Esophagus muscularis mucosa (tissue), 4 donors: ENCODE measurements at regions not wholly inside any gene's neighbourhood (a gene's known extent, or its start where the extent isn't known, plus 50 kb on each side); places are given as distances from the start of the nearest gene placed in this dataset.

Source experiments
- EP300 ChIP-seq: sonication (generic); formaldehyde crosslinking; IDR thresholded peaks from one replicate; pipeline ENCODE4 v1.6.1; 2017; ENCODE audit warnings: antibody characterized with exemption
- POLR2A ChIP-seq: fragments of 450-650 bp; IDR thresholded peaks from one replicate; pipeline ENCODE4 v1.6.1; 2017; ENCODE audit warnings: antibody characterized with exemption, moderate library complexity, mild to moderate bottlenecking, low read depth
- POLR2AphosphoS5 ChIP-seq, 2 donors: sonication (generic); formaldehyde crosslinking; IDR thresholded peaks; one replicate each; pipeline ENCODE4 v1.6.1; 2017; ENCODE audit warnings: antibody characterized with exemption in 2 of 2
- TF ChIP-seq, protein P1 (sequence below), 3 experiments: fragments of 200-600 bp in 2 of 3; fragments of 450-650 bp in 1 of 3; sonication (generic) in 2 of 3; IDR thresholded peaks; one replicate each; pipeline ENCODE4 v1.5.1; 2017 to 2019; ENCODE audit warnings: antibody characterized with exemption in 3 of 3, mild to moderate bottlenecking in 2 of 3, moderate library complexity in 1 of 3

DNA sequence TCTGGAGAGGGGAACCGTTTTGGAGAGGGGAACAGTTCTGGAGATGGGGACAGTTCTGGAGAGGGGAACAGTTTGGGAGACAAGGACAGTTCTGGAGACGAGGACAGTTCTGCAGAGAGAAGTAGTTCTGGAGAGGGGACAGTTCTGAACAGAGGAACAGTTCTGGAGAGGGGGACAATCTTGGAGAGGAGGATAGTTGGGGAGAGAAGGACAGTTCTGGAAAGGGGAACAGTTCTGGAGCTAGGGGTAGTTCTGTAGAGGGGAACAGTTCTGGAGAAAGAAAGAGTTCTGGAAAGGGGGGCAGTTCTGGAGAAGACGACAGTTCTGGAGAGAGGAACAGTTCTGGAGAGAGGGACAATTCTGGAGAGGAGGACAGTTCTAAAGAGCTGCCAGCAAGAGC lies 745.9 kb downstream of the GALR1 start:
- TF ChIP-seq EP300 (no peak), POLR2AphosphoS5 (IDR thresholded peaks at IDR 0.05) (no peak), POLR2A (no peak)
- TF ChIP-seq, protein P1, sequence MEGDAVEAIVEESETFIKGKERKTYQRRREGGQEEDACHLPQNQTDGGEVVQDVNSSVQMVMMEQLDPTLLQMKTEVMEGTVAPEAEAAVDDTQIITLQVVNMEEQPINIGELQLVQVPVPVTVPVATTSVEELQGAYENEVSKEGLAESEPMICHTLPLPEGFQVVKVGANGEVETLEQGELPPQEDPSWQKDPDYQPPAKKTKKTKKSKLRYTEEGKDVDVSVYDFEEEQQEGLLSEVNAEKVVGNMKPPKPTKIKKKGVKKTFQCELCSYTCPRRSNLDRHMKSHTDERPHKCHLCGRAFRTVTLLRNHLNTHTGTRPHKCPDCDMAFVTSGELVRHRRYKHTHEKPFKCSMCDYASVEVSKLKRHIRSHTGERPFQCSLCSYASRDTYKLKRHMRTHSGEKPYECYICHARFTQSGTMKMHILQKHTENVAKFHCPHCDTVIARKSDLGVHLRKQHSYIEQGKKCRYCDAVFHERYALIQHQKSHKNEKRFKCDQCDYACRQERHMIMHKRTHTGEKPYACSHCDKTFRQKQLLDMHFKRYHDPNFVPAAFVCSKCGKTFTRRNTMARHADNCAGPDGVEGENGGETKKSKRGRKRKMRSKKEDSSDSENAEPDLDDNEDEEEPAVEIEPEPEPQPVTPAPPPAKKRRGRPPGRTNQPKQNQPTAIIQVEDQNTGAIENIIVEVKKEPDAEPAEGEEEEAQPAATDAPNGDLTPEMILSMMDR (IDR thresholded peaks at IDR 0.05): no peak
